ENCODE measurements at regions not wholly inside any gene's neighbourhood (a gene's known extent, or its start where the extent isn't known, plus 50 kb on each side); places are given as distances from the start of the nearest gene placed in this dataset.

GRCh38 chrX:9345957-9346356 is 118.9 kb upstream of the TBL1X start:
- no peak overlapping the region for H3K4me3 ChIP-seq
- peaks cover 0 to 6% (median 0%) of the 10 kb centered on the region in 3 donors for H3K4me1 ChIP-seq
- WGBS, 2 donors: 83 to 89% methylated on average over 8 of the region's 8 CpGs
- no peak overlapping the region for H3K27ac ChIP-seq
- no peaks in the 10 kb centered on the region for H3K36me3 ChIP-seq
- ATAC-seq (no peak), DNase-seq (no peak), FAIRE-seq (no peak)
- no peak for TF ChIP-seq CTCF (IDR thresholded peaks at IDR 0.05)
- H3K27me3 ChIP-seq: no peaks in the 10 kb centered on the region
- intact Hi-C loops (cut with DNase I): no loop called here
- no peaks in the 10 kb centered on the region for H3K9me3 ChIP-seq

- peaks cover 0 to 3% (median 0%) of the 10 kb centered on the region in 4 donors for H3K27me3 ChIP-seq
- no peak for FAIRE-seq
- WGBS, 2 donors: 60 to 67% methylated on average over 11 of the region's 11 CpGs
Measured at GRCh38 chrX:9349572-9350494, 115.0 kb upstream of the TBL1X start.

GRCh38 chrX:9351126-9351525 is 113.7 kb upstream of the TBL1X start:
- Histone ChIP-seq H3K27ac (no peak overlapping the region), H3K36me3 (no peaks in the 10 kb centered on the region), H3K9me3 (no peaks in the 10 kb centered on the region), H3K27me3 (peaks cover 0 to 3% (median 0%) of the 10 kb centered on the region in 4 donors), H3K4me3 (no peak overlapping the region), H3K4me1 (no peaks in the 10 kb centered on the region)
- FAIRE-seq: no peak
- TF ChIP-seq CTCF (IDR thresholded peaks at IDR 0.05): no peak
- intact Hi-C loops (cut with DNase I): no loop called here
- WGBS, 2 donors: 73 to 74% methylated on average over 3 of the region's 3 CpGs
- no peak for DNase-seq
- no peak for ATAC-seq

More at GRCh38 chrX:9349572-9350494, 115.0 kb upstream of the TBL1X start:
- no peak for ATAC-seq
- no peak for DNase-seq
- no peak for TF ChIP-seq CTCF (IDR thresholded peaks at IDR 0.05)
- intact Hi-C loops (cut with DNase I): no loop called here
- Histone ChIP-seq H3K36me3 (no peaks in the 10 kb centered on the region), H3K4me3 (no peak overlapping the region), H3K4me1 (no peaks in the 10 kb centered on the region), H3K27ac (no peak overlapping the region), H3K9me3 (no peaks in the 10 kb centered on the region)

- ATAC-seq: no peak
- intact Hi-C loops (cut with DNase I): no loop called here
- Histone ChIP-seq H3K4me3 (no peak overlapping the region), H3K9me3 (no peaks in the 10 kb centered on the region), H3K4me1 (no peaks in the 10 kb centered on the region), H3K27me3 (peaks cover 0 to 3% (median 0%) of the 10 kb centered on the region in 4 donors), H3K36me3 (no peaks in the 10 kb centered on the region), H3K27ac (no peak overlapping the region)
- FAIRE-seq: peak; percentile 47
- whole genome bisulfite sequencing, 2 donors: 56 to 58% methylated on average over 4 of the region's 4 CpGs
- no peak for DNase-seq
- TF ChIP-seq CTCF (IDR thresholded peaks at IDR 0.05): no peak
Measured at GRCh38 chrX:9352243-9352642, 112.6 kb upstream of the TBL1X start.
